Suprapubic skin (tissue), 3 donors: ENCODE measurements at regions not wholly inside any gene's neighbourhood (a gene's known extent, or its start where the extent isn't known, plus 50 kb on each side); places are given as distances from the start of the nearest gene placed in this dataset.

Experiments
- CTCF ChIP-seq, 2 donors: fragments of 200-600 bp in 1 of 2; fragments of 450-650 bp in 1 of 2; sonication (generic) in 1 of 2; IDR thresholded peaks; one replicate each; pipeline ENCODE4 v1.5.1; 2016 to 2019; ENCODE audit warnings: antibody characterized with exemption in 2 of 2, mild to moderate bottlenecking in 1 of 2, moderate library complexity in 1 of 2
- POLR2A ChIP-seq, 2 donors: fragments of 450-650 bp; IDR thresholded peaks; one replicate each; pipeline ENCODE4 v1.6.1; 2017; ENCODE audit warnings: antibody characterized with exemption in 2 of 2, mild to moderate bottlenecking in 2 of 2, moderate library complexity in 2 of 2

- TF ChIP-seq CTCF (IDR thresholded peaks at IDR 0.05) (no peak), POLR2A (IDR thresholded peaks at IDR 0.05) (no peak)
These were observed 745.0 kb upstream of the AMELY start for GRCh38 chrY:7656596-7656995.
